ENCODE measurements at regions not wholly inside any gene's neighbourhood (a gene's known extent, or its start where the extent isn't known, plus 50 kb on each side); places are given as distances from the start of the nearest gene placed in this dataset.

DNA sequence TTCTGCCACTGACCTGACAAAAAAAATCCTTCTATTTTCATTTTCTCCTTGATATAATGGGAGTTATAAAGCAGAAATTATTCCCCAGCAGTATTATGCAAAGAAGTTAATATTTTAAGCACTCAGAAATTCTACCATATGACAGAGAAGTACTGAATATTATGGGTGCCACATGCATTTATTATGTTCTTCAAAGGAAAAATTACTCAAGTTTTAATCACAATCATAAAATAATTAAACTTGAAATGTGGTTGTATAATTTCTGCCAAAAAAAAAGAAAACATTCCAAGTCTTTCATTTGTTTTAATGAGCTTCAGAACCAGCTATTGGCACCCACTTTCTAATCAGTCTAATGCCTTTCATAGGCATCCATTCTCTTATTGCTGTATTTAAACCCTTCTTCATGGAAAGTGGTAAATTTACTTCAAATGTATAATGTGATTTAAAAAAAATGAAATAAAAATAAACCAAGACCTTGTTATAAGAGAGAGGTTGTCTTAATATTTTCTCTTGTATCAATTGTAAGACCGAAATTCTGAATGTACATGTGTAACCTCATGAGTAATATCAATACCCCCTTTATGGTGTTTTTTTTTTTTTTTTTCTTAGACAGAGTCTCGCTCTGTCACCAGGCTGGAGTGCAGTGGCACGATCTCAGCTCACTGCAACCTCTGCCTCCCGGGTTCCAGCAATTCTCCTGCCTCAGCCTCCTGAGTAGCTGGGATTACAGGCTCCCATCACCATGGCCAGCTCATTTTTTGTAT, 302.3 kb downstream of the IRS1 start:
- TF ChIP-seq, protein P1, sequence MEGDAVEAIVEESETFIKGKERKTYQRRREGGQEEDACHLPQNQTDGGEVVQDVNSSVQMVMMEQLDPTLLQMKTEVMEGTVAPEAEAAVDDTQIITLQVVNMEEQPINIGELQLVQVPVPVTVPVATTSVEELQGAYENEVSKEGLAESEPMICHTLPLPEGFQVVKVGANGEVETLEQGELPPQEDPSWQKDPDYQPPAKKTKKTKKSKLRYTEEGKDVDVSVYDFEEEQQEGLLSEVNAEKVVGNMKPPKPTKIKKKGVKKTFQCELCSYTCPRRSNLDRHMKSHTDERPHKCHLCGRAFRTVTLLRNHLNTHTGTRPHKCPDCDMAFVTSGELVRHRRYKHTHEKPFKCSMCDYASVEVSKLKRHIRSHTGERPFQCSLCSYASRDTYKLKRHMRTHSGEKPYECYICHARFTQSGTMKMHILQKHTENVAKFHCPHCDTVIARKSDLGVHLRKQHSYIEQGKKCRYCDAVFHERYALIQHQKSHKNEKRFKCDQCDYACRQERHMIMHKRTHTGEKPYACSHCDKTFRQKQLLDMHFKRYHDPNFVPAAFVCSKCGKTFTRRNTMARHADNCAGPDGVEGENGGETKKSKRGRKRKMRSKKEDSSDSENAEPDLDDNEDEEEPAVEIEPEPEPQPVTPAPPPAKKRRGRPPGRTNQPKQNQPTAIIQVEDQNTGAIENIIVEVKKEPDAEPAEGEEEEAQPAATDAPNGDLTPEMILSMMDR (IDR thresholded peaks at IDR 0.05), result no peak

DNA sequence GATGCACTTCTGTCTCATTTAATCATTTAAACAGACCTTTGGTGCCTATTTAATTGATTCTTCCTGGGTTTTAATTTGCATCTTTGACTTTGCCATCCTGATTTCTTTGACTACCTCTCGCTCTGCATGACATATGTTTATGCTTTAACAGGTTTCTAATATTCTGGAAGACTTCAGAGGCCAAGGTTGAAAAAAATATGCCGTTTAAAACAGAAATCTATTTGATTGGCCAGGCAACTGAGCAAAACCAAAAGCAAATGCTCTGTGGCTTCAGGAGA, 303.4 kb downstream of the IRS1 start:
- TF ChIP-seq, protein P1 (IDR thresholded peaks at IDR 0.05), result no peak

DNA sequence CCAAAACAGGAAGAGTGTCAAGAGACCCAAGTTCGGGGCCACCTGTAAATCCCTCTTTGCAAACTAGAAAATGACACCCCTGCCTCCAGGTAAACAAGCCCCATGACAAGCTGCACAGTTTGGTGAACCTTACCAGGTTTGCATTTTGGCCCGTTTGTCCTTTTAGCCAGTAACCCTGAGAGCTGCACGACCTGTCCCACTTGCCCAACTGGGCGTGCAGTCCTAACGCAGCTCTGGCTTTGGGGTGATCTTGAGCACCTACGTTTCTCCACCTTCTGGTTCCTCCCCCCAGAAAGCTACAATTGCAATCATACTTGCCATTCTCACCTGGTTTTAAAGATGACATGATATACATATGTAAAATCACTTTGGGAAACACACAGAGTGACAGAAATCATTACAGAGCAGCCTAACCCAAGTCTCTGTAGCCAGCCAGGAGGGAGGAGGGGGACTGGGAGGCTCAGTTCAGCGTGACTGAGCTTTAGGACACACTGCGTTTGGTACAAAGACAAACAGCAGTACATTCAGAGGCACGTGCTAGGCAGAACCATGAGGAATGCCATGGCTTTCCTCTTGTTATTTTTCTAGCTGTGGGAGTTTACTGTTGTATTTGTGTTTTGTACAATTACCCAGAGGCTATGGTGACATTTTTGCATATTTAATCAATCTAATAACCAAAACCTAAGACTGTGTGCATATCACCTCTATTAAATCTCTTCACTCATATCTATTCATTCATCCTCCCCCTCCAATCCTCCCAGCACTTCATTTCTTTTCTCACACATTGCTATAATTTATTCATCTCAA, 304.0 kb downstream of the IRS1 start:
- TF ChIP-seq, protein P1 (IDR thresholded peaks at IDR 0.05), result no peak

DNA sequence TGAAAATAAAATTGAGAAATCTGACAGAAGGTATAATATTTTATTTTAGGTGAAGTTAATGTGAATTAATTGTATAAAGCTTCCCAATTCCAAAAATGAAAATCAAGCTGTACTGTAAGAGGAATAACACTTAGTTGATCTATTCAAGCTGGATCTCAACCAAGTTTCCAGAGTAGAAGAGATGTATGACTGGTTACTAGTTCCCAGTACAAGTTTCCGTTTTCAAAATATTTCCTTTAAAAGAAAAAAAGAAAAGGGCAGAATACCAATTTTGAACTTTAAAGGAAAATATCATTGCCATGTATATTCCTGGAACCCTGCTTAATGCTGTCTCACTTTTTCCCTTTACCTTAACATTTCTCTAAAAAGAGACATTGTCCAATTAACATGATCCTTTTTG, 308.5 kb downstream of the IRS1 start:
- TF ChIP-seq, protein P1 (IDR thresholded peaks at IDR 0.05), result no peak

DNA sequence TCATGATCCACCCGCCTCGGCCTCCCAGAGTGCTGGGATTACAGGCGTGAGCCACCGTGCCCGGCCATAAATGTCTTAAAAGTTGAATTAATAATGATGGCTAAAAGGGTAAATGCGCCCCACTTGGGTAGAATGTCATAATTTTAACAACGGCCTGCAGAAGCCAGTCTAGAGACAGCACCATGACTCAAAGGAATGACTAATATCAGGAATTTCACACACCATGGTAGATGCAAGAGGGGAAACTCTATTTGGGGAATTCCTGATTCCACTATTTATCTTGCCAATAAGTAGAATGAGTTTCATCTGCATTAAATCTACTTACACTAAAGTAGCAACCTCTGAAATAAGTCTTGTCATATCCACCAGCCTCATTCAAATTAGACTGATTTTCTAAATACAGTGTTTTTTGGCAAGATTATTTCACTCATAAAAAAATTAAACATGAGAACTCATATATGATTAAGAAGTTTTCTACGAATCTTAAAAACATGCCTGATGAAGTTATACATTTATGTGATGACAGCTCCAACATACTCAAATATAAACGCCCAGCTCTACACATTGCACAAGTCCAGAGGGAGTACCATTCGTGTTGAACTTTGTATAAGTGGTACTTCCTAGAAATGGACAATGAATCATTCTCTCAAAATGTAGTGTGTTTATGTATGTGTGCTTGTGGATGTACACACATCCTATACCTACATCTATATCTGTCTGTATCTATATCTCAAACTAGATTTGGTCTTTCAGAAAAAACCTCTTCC, 309.7 kb downstream of the IRS1 start:
- TF ChIP-seq, protein P1 (IDR thresholded peaks at IDR 0.05), result no peak

DNA sequence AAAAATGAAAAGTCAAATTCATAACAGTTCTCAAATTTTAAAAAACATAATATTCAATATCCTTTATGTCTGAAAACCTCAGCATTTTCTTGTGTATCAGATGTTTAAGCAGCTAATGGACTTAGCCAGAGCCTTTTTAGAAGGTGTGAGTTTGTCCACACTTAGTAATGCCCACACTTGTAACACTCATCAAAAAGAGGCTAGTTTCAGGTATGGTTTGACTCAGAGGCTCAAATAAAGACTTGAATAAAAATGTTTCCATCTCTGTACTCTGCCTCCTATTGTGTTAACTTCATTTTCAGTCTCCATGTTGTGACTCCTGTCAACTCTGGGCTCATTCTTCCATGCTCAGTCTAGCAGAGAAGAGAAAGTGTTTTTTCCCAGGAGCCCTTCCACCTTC, 311.6 kb downstream of the IRS1 start:
- TF ChIP-seq, protein P1 (IDR thresholded peaks at IDR 0.05), result no peak

DNA sequence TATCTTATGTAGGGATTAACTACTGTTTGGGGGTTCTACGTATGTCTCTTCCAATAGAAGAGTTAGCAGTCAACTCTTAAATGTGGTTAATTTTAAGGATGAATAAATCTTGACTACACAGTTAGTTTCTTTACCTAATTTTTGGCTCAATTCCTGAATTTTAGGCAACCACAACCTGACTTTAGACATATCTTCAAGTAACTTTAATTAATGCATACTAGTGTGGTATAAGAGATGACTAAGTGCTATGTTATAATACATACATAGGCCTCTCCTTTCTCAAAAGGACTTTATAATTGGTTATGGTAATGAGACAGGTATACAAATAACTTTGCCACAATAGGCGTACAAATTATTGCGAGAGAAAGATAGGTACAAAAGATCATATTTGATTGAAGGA, 312.0 kb downstream of the IRS1 start:
- TF ChIP-seq, protein P1 (IDR thresholded peaks at IDR 0.05), result no peak
